ENCODE measurements at regions not wholly inside any gene's neighbourhood (a gene's known extent, or its start where the extent isn't known, plus 50 kb on each side); places are given as distances from the start of the nearest gene placed in this dataset.

DNA sequence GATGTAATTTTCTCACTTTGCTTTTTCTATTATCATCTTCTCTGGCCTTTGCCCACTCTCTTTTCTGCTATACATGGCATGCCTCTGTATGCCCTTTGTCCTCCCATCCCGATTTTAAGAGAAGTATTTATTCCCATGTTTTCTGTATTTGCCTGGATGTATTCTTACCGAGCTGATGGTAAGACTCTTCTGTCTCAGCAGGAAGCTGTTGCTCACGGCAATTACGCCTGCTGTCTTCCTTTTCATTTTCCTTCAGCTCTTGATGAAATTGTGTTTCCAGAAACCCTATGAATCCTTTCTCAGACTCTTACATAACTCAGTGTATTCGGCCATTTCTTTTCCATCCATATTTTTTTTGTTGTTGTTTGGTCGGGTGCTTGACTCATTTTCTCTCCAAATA lies 121.6 kb downstream of the SP3 start:
- TF ChIP-seq POLR2AphosphoS5 (IDR thresholded peaks at IDR 0.05) (no peak), POLR2A (IDR thresholded peaks at IDR 0.05) (no peak), CTCF (IDR thresholded peaks at IDR 0.05 in 8 of 11, conservative IDR thresholded peaks at IDR 0.05 in 3 of 11) (no peak)

GRCh38 chr2:173851141-173851641 lies 114.0 kb downstream of the SP3 start:
- no peak overlapping the region for H3K4me3 ChIP-seq
- H3K36me3 ChIP-seq = no peaks in the 10 kb centered on the region
- no peak for TF ChIP-seq POLR2A (IDR thresholded peaks at IDR 0.05)
- TF ChIP-seq POLR2AphosphoS5 (IDR thresholded peaks at IDR 0.05) = no peak
- no peak for TF ChIP-seq CTCF (IDR thresholded peaks at IDR 0.05 in 8 of 11, conservative IDR thresholded peaks at IDR 0.05 in 3 of 11)
- H3K4me1 ChIP-seq = peaks cover 0 to 10% (median 0%) of the 10 kb centered on the region in 6 donors
- WGBS, 5 donors = 84 to 89% (median 88%) methylated on average over 9 of the region's 9 CpGs
- intact Hi-C loops (cut with DNase I; ENCODE audit: low total_unique reads) = no loop called here
- no peak overlapping the region for H3K27ac ChIP-seq
- no peaks in the 10 kb centered on the region for H3K27me3 ChIP-seq (replicated peaks in 1 of 7)
- H3K9me3 ChIP-seq = no peaks in the 10 kb centered on the region
- DNase-seq = no peak

More for the DNA sequence above, 121.6 kb downstream of the SP3 start:
- intact Hi-C loops (cut with DNase I; ENCODE audit: low total_unique reads) = no loop called here
- H3K27ac ChIP-seq = no peak overlapping the region
- H3K27me3 ChIP-seq (replicated peaks in 1 of 7) = no peaks in the 10 kb centered on the region
- no peaks in the 10 kb centered on the region for H3K36me3 ChIP-seq
- H3K9me3 ChIP-seq = no peaks in the 10 kb centered on the region
- H3K4me1 ChIP-seq = no peaks in the 10 kb centered on the region
- WGBS, 5 donors = 63 to 74% (median 67%) methylated on average over 6 of the region's 6 CpGs
- no peak for DNase-seq
- no peak overlapping the region for H3K4me3 ChIP-seq

GRCh38 chr2:173854141-173854540 lies 111.0 kb downstream of the SP3 start:
- intact Hi-C loops (cut with DNase I; ENCODE audit: low total_unique reads) = no loop called here
- TF ChIP-seq POLR2AphosphoS5 (IDR thresholded peaks at IDR 0.05) (no peak), CTCF (IDR thresholded peaks at IDR 0.05 in 8 of 11, conservative IDR thresholded peaks at IDR 0.05 in 3 of 11) (no peak), POLR2A (IDR thresholded peaks at IDR 0.05) (no peak)
- 88 to 97% (median 93%) methylated on average over 5 to 6 of the region's 6 CpGs for WGBS, 5 donors
- no peak for DNase-seq
- Histone ChIP-seq H3K4me1 (peaks cover 0 to 10% (median 0%) of the 10 kb centered on the region in 6 donors), H3K36me3 (no peaks in the 10 kb centered on the region), H3K27ac (no peak overlapping the region), H3K9me3 (no peaks in the 10 kb centered on the region), H3K4me3 (no peak overlapping the region), H3K27me3 (replicated peaks in 1 of 7) (no peaks in the 10 kb centered on the region)

GRCh38 chr2:173854840-173855239 lies 110.3 kb downstream of the SP3 start:
- 79 to 89% (median 86%) methylated on average over 5 of the region's 5 CpGs for WGBS, 5 donors
- Histone ChIP-seq H3K9me3 (no peaks in the 10 kb centered on the region), H3K4me1 (peaks cover 0 to 14% (median under 1%) of the 10 kb centered on the region in 6 donors), H3K4me3 (no peak overlapping the region), H3K27me3 (replicated peaks in 1 of 7) (no peaks in the 10 kb centered on the region), H3K36me3 (no peaks in the 10 kb centered on the region), H3K27ac (no peak overlapping the region)
- intact Hi-C loops (cut with DNase I; ENCODE audit: low total_unique reads) = no loop called here
- no peak for DNase-seq
- TF ChIP-seq CTCF (IDR thresholded peaks at IDR 0.05 in 8 of 11, conservative IDR thresholded peaks at IDR 0.05 in 3 of 11) (no peak), POLR2AphosphoS5 (IDR thresholded peaks at IDR 0.05) (no peak), POLR2A (IDR thresholded peaks at IDR 0.05) (no peak)
